GM08714 (cell line): ENCODE measurements at regions not wholly inside any gene's neighbourhood (a gene's known extent, or its start where the extent isn't known, plus 50 kb on each side); places are given as distances from the start of the nearest gene placed in this dataset.

ENCODE experiments used
- H3K4me3 ChIP-seq: fragments of 200-500 bp; sonication (Bioruptor generic); 2 replicates; pipeline ENCODE4 v1.5.1; 2014; ENCODE audit warnings: mild to moderate bottlenecking, low read length, inconsistent platforms
- ZNF274 ChIP-seq: IDR thresholded peaks from 2 replicates; pipeline ENCODE4 v1.6.1; 2012; ENCODE audit warnings: mild to moderate bottlenecking, low read depth, low read length

DNA sequence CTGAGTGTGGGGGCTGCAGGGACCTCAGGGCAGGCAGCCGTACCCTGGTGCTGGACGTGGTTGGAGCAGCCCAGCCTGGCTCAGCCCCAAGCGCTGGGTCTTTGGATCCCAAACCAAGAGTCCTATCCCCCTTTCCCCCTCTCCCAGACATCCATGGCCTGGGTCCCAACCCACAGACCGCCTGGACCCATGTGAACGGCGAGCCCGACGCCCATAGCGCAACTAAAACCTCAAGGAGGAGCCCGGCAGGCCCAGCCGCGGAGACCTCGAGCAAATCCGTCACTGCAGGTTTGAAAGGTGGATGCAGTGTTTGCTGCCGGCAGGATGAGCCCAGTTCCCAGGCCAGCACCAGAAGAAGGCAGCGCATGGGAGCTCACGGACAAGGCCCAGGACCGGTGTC, 337.0 kb downstream of the BRD1 start:
- H3K4me3 ChIP-seq, result no peak overlapping the region
- no peak for TF ChIP-seq ZNF274

GRCh38 chr22:49489821-49490220, 337.9 kb downstream of the BRD1 start:
- no peak for TF ChIP-seq ZNF274

DNA sequence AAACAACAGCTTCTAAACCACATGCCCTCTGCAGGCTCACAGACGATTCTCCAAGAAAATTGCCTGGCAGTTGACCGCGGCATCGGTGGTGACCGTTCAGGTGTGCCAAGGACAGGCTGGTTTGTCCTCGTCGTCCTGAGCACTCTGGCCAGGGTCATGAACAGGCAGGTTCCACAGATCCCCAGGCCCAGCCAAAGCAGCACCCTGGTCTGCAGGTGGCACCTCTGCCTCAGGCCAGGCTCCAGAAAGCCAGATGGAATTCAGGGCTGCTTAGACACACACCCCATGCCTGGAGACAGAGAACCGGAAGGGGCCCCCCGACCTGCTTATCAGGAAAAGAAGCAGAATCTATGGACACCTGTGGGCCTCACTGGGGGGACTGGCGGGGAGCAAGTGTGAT, 338.7 kb downstream of the BRD1 start:
- no peak for TF ChIP-seq ZNF274
- H3K4me3 ChIP-seq, result no peak overlapping the region

More at GRCh38 chr22:49489821-49490220, 337.9 kb downstream of the BRD1 start:
- no peak overlapping the region for H3K4me3 ChIP-seq

GRCh38 chr22:49487950-49488349, 339.7 kb downstream of the BRD1 start:
- TF ChIP-seq ZNF274, result no peak
- no peak overlapping the region for H3K4me3 ChIP-seq

GRCh38 chr22:49486225-49486624, 341.4 kb downstream of the BRD1 start:
- no peak overlapping the region for H3K4me3 ChIP-seq
- no peak for TF ChIP-seq ZNF274

GRCh38 chr22:49483946-49484345, 343.7 kb downstream of the BRD1 start:
- no peak overlapping the region for H3K4me3 ChIP-seq
- no peak for TF ChIP-seq ZNF274

- TF ChIP-seq ZNF274, result no peak
- H3K4me3 ChIP-seq, result no peak overlapping the region
These were observed 344.3 kb downstream of the BRD1 start for GRCh38 chr22:49483281-49483870.

DNA sequence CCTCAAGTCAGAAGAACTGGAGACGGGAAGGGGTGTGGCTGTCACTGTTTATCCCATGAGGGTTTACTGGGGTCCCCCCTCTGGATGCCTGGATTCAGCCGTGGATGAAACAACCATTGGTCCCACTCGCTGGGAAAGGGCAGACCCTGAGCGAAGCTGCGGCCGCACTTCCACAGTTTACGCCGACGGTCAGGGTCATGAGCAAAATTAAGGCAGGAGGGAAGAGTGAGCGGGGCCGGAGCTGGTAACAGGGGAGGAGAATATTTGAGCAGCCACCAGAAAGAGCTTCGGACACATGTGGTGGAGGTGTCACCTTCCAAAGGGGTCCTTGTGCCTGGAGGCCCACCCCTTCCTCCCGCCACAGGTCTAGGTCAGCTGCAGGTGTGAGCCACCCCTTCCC, 344.9 kb downstream of the BRD1 start:
- no peak for TF ChIP-seq ZNF274
- H3K4me3 ChIP-seq, result no peak overlapping the region

- TF ChIP-seq ZNF274, result no peak
- no peak overlapping the region for H3K4me3 ChIP-seq
These were observed 345.8 kb downstream of the BRD1 start for GRCh38 chr22:49481659-49482399.

- TF ChIP-seq ZNF274, result no peak
- no peak overlapping the region for H3K4me3 ChIP-seq
These were observed 346.6 kb downstream of the BRD1 start for GRCh38 chr22:49480896-49481658.

DNA sequence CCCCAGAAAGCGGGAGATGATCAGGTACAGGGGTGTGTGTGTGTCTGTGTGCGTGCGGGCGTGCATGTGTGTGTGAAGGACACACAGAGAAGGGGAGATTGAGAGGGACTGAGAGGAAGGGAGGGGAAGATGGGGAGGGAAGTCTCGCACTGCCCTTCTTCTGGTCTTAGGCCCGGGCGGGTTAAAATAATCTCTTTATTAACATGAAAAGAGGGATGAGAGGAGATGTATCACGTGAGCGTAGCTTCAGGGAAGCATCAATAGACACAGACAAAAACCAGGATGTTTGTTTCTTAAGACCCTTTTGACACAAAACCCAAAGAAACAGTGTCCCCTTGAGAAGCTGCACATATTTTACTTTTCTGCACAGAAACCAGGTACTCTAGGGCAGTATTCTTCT, 347.3 kb downstream of the BRD1 start:
- no peak overlapping the region for H3K4me3 ChIP-seq
- TF ChIP-seq ZNF274, result no peak

DNA sequence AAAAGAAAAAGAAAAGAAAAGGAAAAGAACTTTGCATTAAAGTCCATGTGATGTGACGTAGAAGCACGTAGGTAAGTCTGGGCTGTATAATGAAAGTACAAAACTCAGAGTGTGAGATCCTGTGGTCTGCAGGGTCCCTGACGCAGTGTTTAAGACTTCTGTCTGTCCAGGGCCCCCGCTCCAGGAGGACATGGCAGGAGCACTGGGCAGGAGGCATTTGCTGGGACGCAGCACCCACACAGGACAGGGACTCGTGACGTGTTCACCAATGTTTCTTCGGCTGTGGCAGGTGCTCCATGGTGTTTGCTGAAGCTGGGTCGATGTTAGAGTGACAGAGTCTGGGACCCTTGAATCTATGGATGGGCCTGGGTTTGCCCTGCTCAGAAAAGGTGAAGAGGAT, 348.1 kb downstream of the BRD1 start:
- H3K4me3 ChIP-seq, result no peak overlapping the region
- no peak for TF ChIP-seq ZNF274

DNA sequence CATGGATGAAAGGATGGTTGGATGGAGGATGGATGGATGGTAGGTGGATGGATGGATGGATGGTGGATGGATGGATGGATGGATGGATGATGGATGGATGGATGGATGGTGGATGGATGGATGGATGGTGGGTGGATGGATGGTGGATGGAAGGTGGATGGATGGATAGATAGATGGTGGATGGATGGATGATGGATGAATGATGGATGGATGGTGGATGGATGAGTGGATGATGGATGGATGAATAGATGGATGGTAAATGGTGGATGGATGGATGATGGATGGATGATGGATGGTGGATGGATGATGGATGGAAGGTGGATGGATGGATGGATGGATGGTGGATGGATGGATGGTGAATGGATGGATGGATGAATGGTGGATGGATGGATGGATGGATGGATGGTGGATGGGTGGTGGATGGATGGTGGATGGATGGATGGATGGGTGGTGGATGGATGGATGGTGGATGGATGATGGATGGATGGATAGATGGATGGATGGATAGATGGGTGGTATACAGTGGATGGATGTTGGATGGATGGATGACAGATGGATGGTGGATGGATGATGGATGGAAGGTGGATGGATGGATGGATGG, 350.8 kb downstream of the BRD1 start:
- TF ChIP-seq ZNF274, result no peak
- no peak overlapping the region for H3K4me3 ChIP-seq

- no peak overlapping the region for H3K4me3 ChIP-seq
- no peak for TF ChIP-seq ZNF274
These were observed 351.5 kb downstream of the BRD1 start for GRCh38 chr22:49476176-49476575.
